ENCODE measurements at regions not wholly inside any gene's neighbourhood (a gene's known extent, or its start where the extent isn't known, plus 50 kb on each side); places are given as distances from the start of the nearest gene placed in this dataset.
"Not testable (repeated sequence)": the region's sequence is repeated elsewhere in the genome, so short reads cannot be mapped to it uniquely, and the experiment has no call there.

GRCh38 chr17:26982563-26982962 lies 311.4 kb upstream of the WSB1 start:
- H3K36me3 Mint-ChIP-seq (ENCODE audit: unreplicated experiment); H3K4me3 Mint-ChIP-seq (ENCODE audit: unreplicated experiment); DNase-seq (ENCODE audit: extremely low spot score, unreplicated experiment); H3K27ac Mint-ChIP-seq (ENCODE audit: unreplicated experiment); H3K27me3 Mint-ChIP-seq (ENCODE audit: unreplicated experiment); H3K4me1 Mint-ChIP-seq (ENCODE audit: unreplicated experiment): not testable (repeated sequence)
- H3K9me3 Mint-ChIP-seq (ENCODE audit: unreplicated experiment), result peaks cover 36% of the 10 kb centered on the region

- not testable (repeated sequence) for DNase-seq (ENCODE audit: extremely low spot score, unreplicated experiment); H3K36me3 Mint-ChIP-seq (ENCODE audit: unreplicated experiment); H3K4me1 Mint-ChIP-seq (ENCODE audit: unreplicated experiment); H3K4me3 Mint-ChIP-seq (ENCODE audit: unreplicated experiment); H3K27me3 Mint-ChIP-seq (ENCODE audit: unreplicated experiment); H3K27ac Mint-ChIP-seq (ENCODE audit: unreplicated experiment)
- H3K9me3 Mint-ChIP-seq (ENCODE audit: unreplicated experiment), result peaks cover 20% of the 10 kb centered on the region
Observed at GRCh38 chr17:26987851-26988250, 306.1 kb upstream of the WSB1 start.

GRCh38 chr17:26994648-26995047 lies 299.3 kb upstream of the WSB1 start:
- not testable (repeated sequence) for H3K27ac Mint-ChIP-seq (ENCODE audit: unreplicated experiment); H3K4me3 Mint-ChIP-seq (ENCODE audit: unreplicated experiment); H3K36me3 Mint-ChIP-seq (ENCODE audit: unreplicated experiment); DNase-seq (ENCODE audit: extremely low spot score, unreplicated experiment); H3K27me3 Mint-ChIP-seq (ENCODE audit: unreplicated experiment); H3K4me1 Mint-ChIP-seq (ENCODE audit: unreplicated experiment)
- H3K9me3 Mint-ChIP-seq (ENCODE audit: unreplicated experiment), result peaks cover 33% of the 10 kb centered on the region

- not testable (repeated sequence) for DNase-seq (ENCODE audit: extremely low spot score, unreplicated experiment); H3K4me1 Mint-ChIP-seq (ENCODE audit: unreplicated experiment); H3K27me3 Mint-ChIP-seq (ENCODE audit: unreplicated experiment); H3K36me3 Mint-ChIP-seq (ENCODE audit: unreplicated experiment); H3K27ac Mint-ChIP-seq (ENCODE audit: unreplicated experiment); H3K4me3 Mint-ChIP-seq (ENCODE audit: unreplicated experiment)
- H3K9me3 Mint-ChIP-seq (ENCODE audit: unreplicated experiment), result peaks cover 40% of the 10 kb centered on the region
Observed at GRCh38 chr17:26996146-26996916, 297.6 kb upstream of the WSB1 start.

GRCh38 chr17:27007734-27008531 lies 286.0 kb upstream of the WSB1 start:
- DNase-seq (ENCODE audit: extremely low spot score, unreplicated experiment); H3K36me3 Mint-ChIP-seq (ENCODE audit: unreplicated experiment); H3K27ac Mint-ChIP-seq (ENCODE audit: unreplicated experiment); H3K4me1 Mint-ChIP-seq (ENCODE audit: unreplicated experiment); H3K27me3 Mint-ChIP-seq (ENCODE audit: unreplicated experiment); H3K4me3 Mint-ChIP-seq (ENCODE audit: unreplicated experiment): not testable (repeated sequence)
- H3K9me3 Mint-ChIP-seq (ENCODE audit: unreplicated experiment), result peaks cover 38% of the 10 kb centered on the region

- Mint-ChIP-seq H3K27ac (ENCODE audit: unreplicated experiment) (no peak overlapping the region), H3K9me3 (ENCODE audit: unreplicated experiment) (peaks cover 29% of the 10 kb centered on the region), H3K4me1 (ENCODE audit: unreplicated experiment) (no peaks in the 10 kb centered on the region), H3K4me3 (ENCODE audit: unreplicated experiment) (no peak overlapping the region), H3K27me3 (ENCODE audit: unreplicated experiment) (no peaks in the 10 kb centered on the region), H3K36me3 (ENCODE audit: unreplicated experiment) (no peaks in the 10 kb centered on the region)
- DNase-seq (ENCODE audit: extremely low spot score, unreplicated experiment), result no peak
- no peak for TF ChIP-seq CTCF (IDR thresholded peaks at IDR 0.05)
Observed at GRCh38 chr17:27009087-27009486, 284.8 kb upstream of the WSB1 start.

- H3K4me3 Mint-ChIP-seq (ENCODE audit: unreplicated experiment); H3K27ac Mint-ChIP-seq (ENCODE audit: unreplicated experiment); DNase-seq (ENCODE audit: extremely low spot score, unreplicated experiment); H3K36me3 Mint-ChIP-seq (ENCODE audit: unreplicated experiment); H3K4me1 Mint-ChIP-seq (ENCODE audit: unreplicated experiment); H3K27me3 Mint-ChIP-seq (ENCODE audit: unreplicated experiment): not testable (repeated sequence)
- peaks cover 26% of the 10 kb centered on the region for H3K9me3 Mint-ChIP-seq (ENCODE audit: unreplicated experiment)
Observed at GRCh38 chr17:27010138-27010537, 283.8 kb upstream of the WSB1 start.

- peaks cover 29% of the 10 kb centered on the region for H3K9me3 Mint-ChIP-seq (ENCODE audit: unreplicated experiment)
- not testable (repeated sequence) for H3K27ac Mint-ChIP-seq (ENCODE audit: unreplicated experiment); H3K4me3 Mint-ChIP-seq (ENCODE audit: unreplicated experiment); H3K27me3 Mint-ChIP-seq (ENCODE audit: unreplicated experiment); H3K4me1 Mint-ChIP-seq (ENCODE audit: unreplicated experiment); H3K36me3 Mint-ChIP-seq (ENCODE audit: unreplicated experiment); DNase-seq (ENCODE audit: extremely low spot score, unreplicated experiment)
Observed at GRCh38 chr17:27030552-27030951, 263.4 kb upstream of the WSB1 start.
